ENCODE measurements at regions not wholly inside any gene's neighbourhood (a gene's known extent, or its start where the extent isn't known, plus 50 kb on each side); places are given as distances from the start of the nearest gene placed in this dataset.

DNA sequence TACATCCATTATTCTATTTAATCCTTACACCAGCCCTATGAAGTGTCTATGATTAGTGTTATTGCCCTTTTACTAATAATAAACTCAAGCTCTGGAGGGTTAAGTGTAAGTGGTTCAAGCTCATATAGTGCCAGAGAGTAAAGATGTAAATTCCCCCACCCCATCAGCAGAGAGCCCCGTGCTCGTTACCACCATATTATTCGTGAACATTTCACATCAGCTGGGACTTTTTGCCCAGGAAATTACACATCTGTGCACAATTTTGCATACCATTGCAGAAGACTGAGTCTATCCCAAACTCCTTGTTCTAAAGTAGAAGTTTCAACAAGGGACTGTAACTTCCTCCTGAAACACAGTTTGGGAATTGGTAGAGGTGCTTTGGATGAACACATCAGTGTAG is 220.1 kb downstream of the BCAS1 start:
- no peak for TF ChIP-seq CTCF (conservative IDR thresholded peaks at IDR 0.05; ENCODE audit: low read depth, low read length)
- no peak overlapping the region for H3K4me3 ChIP-seq (ENCODE audit: low read depth, low read length)
- DNase-seq (ENCODE audit: low read depth): no peak

DNA sequence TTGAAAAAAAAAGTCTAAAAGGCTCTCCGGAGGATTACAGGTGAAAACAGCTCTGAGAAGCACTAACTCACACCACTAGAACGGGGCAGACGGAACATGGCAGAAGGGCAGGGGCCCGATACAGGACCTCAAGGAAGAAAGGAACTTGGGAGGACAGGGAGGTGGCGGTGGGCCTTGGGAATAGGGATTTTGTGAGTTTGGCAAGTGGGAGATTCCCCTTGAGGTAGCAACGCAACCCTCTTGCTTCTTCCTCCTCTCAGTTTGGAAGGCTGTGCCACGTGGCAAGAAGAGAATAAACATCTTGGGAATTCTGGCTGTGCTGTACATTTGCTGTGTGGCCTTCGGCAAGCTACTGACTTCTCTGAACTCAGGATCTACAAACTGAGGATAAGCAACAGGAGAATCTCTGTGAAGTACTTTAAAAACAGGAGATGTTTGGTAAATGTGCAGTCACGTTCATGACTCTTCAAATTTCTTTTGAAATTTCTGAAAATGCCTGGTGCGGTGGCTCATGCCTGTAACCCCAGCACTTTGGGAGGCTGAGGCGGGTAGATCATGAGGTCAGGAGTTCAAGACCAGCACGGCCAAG is 220.8 kb downstream of the BCAS1 start:
- H3K4me3 ChIP-seq (ENCODE audit: low read depth, low read length): no peak overlapping the region
- no peak for DNase-seq (ENCODE audit: low read depth)
- TF ChIP-seq CTCF (conservative IDR thresholded peaks at IDR 0.05; ENCODE audit: low read depth, low read length): no peak

- H3K4me3 ChIP-seq (ENCODE audit: low read depth, low read length): no peak overlapping the region
- no peak for DNase-seq (ENCODE audit: low read depth)
- TF ChIP-seq CTCF (conservative IDR thresholded peaks at IDR 0.05; ENCODE audit: low read depth, low read length): no peak
These were observed 222.1 kb downstream of the BCAS1 start for GRCh38 chr20:53848304-53848703.

- no peak overlapping the region for H3K4me3 ChIP-seq (ENCODE audit: low read depth, low read length)
- no peak for DNase-seq (ENCODE audit: low read depth)
- TF ChIP-seq CTCF (conservative IDR thresholded peaks at IDR 0.05; ENCODE audit: low read depth, low read length): no peak
These were observed 222.6 kb downstream of the BCAS1 start for GRCh38 chr20:53847837-53848170.

DNA sequence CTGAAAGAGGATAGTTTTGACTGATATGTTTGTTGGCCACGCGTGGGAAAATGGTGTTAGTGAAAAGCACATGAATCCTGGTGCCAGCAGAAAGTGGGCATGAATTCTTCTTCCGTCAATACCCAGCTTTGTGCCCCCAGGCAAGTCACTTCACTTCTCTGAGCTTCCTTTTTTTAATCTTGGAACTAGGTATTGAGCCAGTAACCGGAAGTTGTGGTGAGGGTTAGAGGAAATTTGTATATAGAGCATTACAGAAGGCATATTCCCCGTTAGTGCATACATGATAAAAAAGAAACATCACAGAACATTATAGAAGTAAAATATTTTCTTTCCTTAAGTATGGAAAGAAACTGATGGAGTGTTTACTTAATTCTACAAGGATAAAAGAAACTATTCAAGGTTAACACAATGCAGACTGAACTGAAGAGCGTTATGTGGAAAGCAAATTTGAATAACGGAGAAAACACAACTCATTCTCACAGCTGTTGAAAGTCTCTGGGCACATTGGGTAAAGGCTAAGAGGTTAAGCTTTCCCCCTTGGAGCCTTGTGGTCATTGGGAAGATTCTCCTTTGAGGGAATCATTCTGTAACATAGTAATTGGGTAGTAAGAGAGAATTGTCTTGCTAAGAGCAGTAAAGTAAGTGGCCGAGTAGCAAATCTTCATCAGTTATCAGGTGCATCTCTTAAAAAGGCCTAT is 223.1 kb downstream of the BCAS1 start:
- no peak for TF ChIP-seq CTCF (conservative IDR thresholded peaks at IDR 0.05; ENCODE audit: low read depth, low read length)
- H3K4me3 ChIP-seq (ENCODE audit: low read depth, low read length): no peak overlapping the region
- no peak for DNase-seq (ENCODE audit: low read depth)

- no peak for TF ChIP-seq CTCF (conservative IDR thresholded peaks at IDR 0.05; ENCODE audit: low read depth, low read length)
- no peak for DNase-seq (ENCODE audit: low read depth)
- H3K4me3 ChIP-seq (ENCODE audit: low read depth, low read length): no peak overlapping the region
These were observed 223.8 kb downstream of the BCAS1 start for GRCh38 chr20:53846640-53847039.

GRCh38 chr20:53845980-53846379 is 224.4 kb downstream of the BCAS1 start:
- TF ChIP-seq CTCF (conservative IDR thresholded peaks at IDR 0.05; ENCODE audit: low read depth, low read length): no peak
- H3K4me3 ChIP-seq (ENCODE audit: low read depth, low read length): no peak overlapping the region
- no peak for DNase-seq (ENCODE audit: low read depth)

All from choroid plexus epithelial cell (primary cell).